Sigmoid colon (tissue), 6 donors: ENCODE measurements at regions not wholly inside any gene's neighbourhood (a gene's known extent, or its start where the extent isn't known, plus 50 kb on each side); places are given as distances from the start of the nearest gene placed in this dataset.

ENCODE experiments used
- DNase-seq: peaks from one replicate; pipeline ENCODE4 v3.0.0-alpha.2; 2019
- H3K27ac ChIP-seq, 4 donors: fragments of 200-600 bp; sonication (generic); one replicate each; pipeline ENCODE4 v1.5.1; 2016 to 2019; ENCODE audit warnings: mild to moderate bottlenecking in 1 of 4
- H3K27me3 ChIP-seq, 3 donors: fragments of 200-600 bp; sonication (generic); one replicate each; pipeline ENCODE4 v1.5.1; 2019; ENCODE audit warnings: mild to moderate bottlenecking in 1 of 3
- H3K36me3 ChIP-seq, 4 donors: fragments of 200-600 bp; sonication (generic); one replicate each; pipeline ENCODE4 v1.5.1; 2016 to 2019
- H3K4me1 ChIP-seq, 4 donors: fragments of 200-600 bp; sonication (generic); one replicate each; pipeline ENCODE4 v1.5.1; 2017 to 2019
- H3K4me3 ChIP-seq, 4 donors: fragments of 200-600 bp; sonication (generic); one replicate each; pipeline ENCODE4 v1.5.1; 2017 to 2019; ENCODE audit warnings: mild to moderate bottlenecking in 2 of 4, moderate library complexity in 1 of 4
- H3K9me3 ChIP-seq, 4 donors: fragments of 200-600 bp in 3 of 4; sonication (generic) in 3 of 4; one replicate each; pipeline versions ENCODE4 v1.5.1 to v1.6.1; 2013 to 2019
- EP300 ChIP-seq, 4 donors: sonication (generic); formaldehyde crosslinking; IDR thresholded peaks; one replicate each; pipeline ENCODE4 v1.6.1; 2017; ENCODE audit warnings: antibody characterized with exemption in 4 of 4
- POLR2A ChIP-seq, 2 donors: fragments of 450-650 bp; IDR thresholded peaks; one replicate each; pipeline ENCODE4 v1.6.1; 2016; ENCODE audit warnings: antibody characterized with exemption in 2 of 2, mild to moderate bottlenecking in 2 of 2, moderate library complexity in 2 of 2
- POLR2AphosphoS5 ChIP-seq, 4 donors: sonication (generic); formaldehyde crosslinking; IDR thresholded peaks; one replicate each; pipeline ENCODE4 v1.6.1; 2017; ENCODE audit warnings: antibody characterized with exemption in 4 of 4
- WGBS, 2 donors: extraction: QIAGEN DNeasy Blood & Tissue Kit; methylation state at CpG; one replicate each; pipeline ENCODE4 v1.1.7; 2013; 5-methylcytosine and 5-hydroxymethylcytosine counted together
- intact Hi-C: fragments of 100-400 bp; cut with DNase I; formaldehyde crosslinking; loops from one replicate; pipeline ENCODE4 v1.15.1; 2023
- TF ChIP-seq, protein P1 (sequence below), 4 experiments: fragments of 450-650 bp in 3 of 4; fragments of 200-600 bp in 1 of 4; IDR thresholded peaks; one replicate each; pipeline ENCODE4 v1.5.1; 2016 to 2019; ENCODE audit warnings: antibody characterized with exemption in 4 of 4, mild to moderate bottlenecking in 3 of 4, moderate library complexity in 2 of 4
- donor health status: healthy with polysubstance abuse.
- donor health status: healthy.

DNA sequence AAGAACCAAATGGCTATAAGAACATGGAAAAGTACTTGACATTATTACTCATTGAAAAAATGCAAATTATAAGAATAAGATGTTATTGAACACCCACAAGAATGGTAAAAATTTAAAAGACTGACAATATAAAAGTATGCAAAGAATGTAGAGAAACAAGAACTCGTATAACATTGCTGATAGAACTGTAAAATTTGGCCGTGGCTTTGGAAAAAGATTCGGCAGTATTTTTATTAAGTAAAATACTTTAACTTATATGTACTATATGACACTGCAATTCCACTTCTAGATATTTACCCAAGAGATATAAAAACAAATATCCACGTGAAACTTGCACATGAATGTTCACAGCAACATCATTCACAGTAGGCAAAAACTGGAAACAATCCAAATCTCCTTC lies 239.2 kb downstream of the TPBG start:
- Histone ChIP-seq H3K36me3 (no peaks in the 10 kb centered on the region), H3K4me3 (no peak overlapping the region), H3K27me3 (no peaks in the 10 kb centered on the region), H3K27ac (no peak overlapping the region), H3K4me1 (no peaks in the 10 kb centered on the region), H3K9me3 (no peaks in the 10 kb centered on the region)
- WGBS, 2 donors = 55 to 71% methylated on average over 4 of the region's 4 CpGs
- TF ChIP-seq, protein P1, sequence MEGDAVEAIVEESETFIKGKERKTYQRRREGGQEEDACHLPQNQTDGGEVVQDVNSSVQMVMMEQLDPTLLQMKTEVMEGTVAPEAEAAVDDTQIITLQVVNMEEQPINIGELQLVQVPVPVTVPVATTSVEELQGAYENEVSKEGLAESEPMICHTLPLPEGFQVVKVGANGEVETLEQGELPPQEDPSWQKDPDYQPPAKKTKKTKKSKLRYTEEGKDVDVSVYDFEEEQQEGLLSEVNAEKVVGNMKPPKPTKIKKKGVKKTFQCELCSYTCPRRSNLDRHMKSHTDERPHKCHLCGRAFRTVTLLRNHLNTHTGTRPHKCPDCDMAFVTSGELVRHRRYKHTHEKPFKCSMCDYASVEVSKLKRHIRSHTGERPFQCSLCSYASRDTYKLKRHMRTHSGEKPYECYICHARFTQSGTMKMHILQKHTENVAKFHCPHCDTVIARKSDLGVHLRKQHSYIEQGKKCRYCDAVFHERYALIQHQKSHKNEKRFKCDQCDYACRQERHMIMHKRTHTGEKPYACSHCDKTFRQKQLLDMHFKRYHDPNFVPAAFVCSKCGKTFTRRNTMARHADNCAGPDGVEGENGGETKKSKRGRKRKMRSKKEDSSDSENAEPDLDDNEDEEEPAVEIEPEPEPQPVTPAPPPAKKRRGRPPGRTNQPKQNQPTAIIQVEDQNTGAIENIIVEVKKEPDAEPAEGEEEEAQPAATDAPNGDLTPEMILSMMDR (IDR thresholded peaks at IDR 0.05) = no peak
- no peak for TF ChIP-seq POLR2A (IDR thresholded peaks at IDR 0.05)
- no peak for TF ChIP-seq POLR2AphosphoS5 (IDR thresholded peaks at IDR 0.05)
- intact Hi-C loops = no loop called here
- no peak for DNase-seq

DNA sequence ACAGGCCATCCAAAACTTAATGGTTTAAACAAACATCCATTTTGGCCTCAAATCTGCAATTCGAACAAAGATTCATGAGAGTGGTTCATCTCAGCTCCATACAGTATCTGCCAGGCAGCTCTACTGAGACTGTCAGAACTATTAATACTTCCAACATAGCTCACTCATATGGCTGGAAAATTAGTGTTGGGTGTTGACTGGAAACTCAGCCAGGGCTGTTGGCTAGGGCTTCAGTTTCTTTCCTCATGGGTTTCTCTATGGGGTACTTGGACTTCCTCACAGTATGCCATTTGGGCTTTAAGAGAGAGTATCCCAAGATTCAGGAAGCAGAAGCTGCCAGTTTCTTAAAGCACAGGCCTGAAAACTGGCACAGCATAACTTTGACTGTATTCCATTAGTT lies 240.3 kb downstream of the TPBG start:
- H3K27ac ChIP-seq = no peak overlapping the region
- intact Hi-C loops = no loop called here
- DNase-seq = no peak
- no peaks in the 10 kb centered on the region for H3K36me3 ChIP-seq
- H3K4me1 ChIP-seq = no peaks in the 10 kb centered on the region
- no peak overlapping the region for H3K4me3 ChIP-seq
- H3K9me3 ChIP-seq = no peaks in the 10 kb centered on the region
- no peaks in the 10 kb centered on the region for H3K27me3 ChIP-seq
- WGBS, 2 donors = 92% methylated on average over 1 of the region's 1 CpG
- no peak for TF ChIP-seq POLR2AphosphoS5 (IDR thresholded peaks at IDR 0.05)
- TF ChIP-seq POLR2A (IDR thresholded peaks at IDR 0.05) = no peak
- TF ChIP-seq EP300 (IDR thresholded peaks at IDR 0.05) = no peak
- TF ChIP-seq, protein P1 (IDR thresholded peaks at IDR 0.05) = no peak

DNA sequence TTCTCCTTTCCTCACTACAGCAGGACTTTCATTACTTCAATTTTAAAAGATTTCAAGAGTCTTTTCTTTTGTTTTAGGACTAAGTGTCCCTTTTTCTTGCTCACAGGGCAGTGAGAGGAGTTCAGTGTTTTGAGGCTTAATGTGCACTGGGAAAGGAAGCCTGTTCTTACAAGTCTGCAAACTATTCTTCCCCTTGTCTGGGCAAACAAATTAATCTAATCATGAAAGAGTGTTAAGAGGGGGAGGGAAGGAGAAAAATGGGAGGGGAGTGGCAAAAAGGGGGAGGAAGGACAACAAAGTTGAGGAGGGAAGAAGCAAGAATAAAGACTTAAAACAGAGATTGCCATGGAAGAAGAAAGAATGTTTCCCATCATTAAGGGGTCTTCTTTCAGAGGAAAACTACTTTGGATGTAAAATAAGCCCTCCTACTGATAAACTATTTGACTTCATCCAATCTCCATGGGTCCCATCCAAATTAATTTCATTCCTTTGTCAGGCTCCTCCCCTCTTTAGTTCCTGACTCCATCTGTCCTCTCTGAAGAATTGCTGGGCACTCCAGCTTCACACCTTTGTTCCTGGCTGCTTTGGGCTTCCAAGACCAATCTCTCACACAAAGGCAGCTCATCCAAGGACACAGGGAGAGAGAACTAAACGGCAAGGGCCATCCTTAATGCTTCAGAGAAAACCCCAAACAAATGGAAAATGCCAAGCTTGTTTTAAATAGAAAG lies 244.5 kb downstream of the TPBG start:
- no peak for TF ChIP-seq POLR2A (IDR thresholded peaks at IDR 0.05)
- TF ChIP-seq POLR2AphosphoS5 (IDR thresholded peaks at IDR 0.05) = no peak
- TF ChIP-seq, protein P1 (IDR thresholded peaks at IDR 0.05) = no peak
- no peak for TF ChIP-seq EP300 (IDR thresholded peaks at IDR 0.05)
- H3K27me3 ChIP-seq = no peaks in the 10 kb centered on the region
- WGBS, 2 donors = 6 to 27% methylated on average over 1 of the region's 1 CpG
- no peaks in the 10 kb centered on the region for H3K4me1 ChIP-seq
- no peak for DNase-seq
- no peaks in the 10 kb centered on the region for H3K9me3 ChIP-seq
- H3K27ac ChIP-seq = peak overlapping the region in 1 of 4 donors; percentile 67
- intact Hi-C loops = no loop called here
- H3K4me3 ChIP-seq = no peak overlapping the region
- no peaks in the 10 kb centered on the region for H3K36me3 ChIP-seq

- intact Hi-C loops = no loop called here
- TF ChIP-seq POLR2A (IDR thresholded peaks at IDR 0.05) (no peak), EP300 (IDR thresholded peaks at IDR 0.05) (no peak), POLR2AphosphoS5 (IDR thresholded peaks at IDR 0.05) (no peak)
- TF ChIP-seq, protein P1 (IDR thresholded peaks at IDR 0.05) = no peak
- Histone ChIP-seq H3K27me3 (no peaks in the 10 kb centered on the region), H3K36me3 (no peaks in the 10 kb centered on the region), H3K9me3 (no peaks in the 10 kb centered on the region), H3K4me1 (no peaks in the 10 kb centered on the region), H3K4me3 (no peak overlapping the region), H3K27ac (peak overlapping the region in 1 of 4 donors; percentile 67)
- 75 to 79% methylated on average over 4 of the region's 4 CpGs for WGBS, 2 donors
- no peak for DNase-seq
Measured at GRCh38 chr6:82608781-82609180, 245.2 kb downstream of the TPBG start.

DNA sequence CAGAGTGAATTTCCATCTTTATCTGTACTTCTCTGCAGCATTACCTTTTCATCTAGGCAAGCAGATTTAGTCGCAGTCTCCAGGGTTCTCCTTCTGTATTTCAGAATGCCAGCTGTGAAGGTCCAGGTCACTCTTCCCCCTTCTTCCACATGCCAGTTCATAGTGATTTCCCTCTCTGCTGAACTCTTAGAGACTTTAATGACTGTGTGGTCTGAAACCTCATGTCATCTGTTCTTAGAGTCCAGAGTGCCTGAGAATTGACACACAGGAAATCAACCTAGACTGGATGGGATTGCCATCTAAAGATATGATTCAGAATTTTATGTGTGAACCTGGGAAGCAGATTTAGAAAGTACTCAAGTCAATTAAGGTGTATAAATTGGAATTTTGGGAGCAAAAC lies 248.1 kb downstream of the TPBG start:
- DNase-seq = no peak
- Histone ChIP-seq H3K36me3 (no peaks in the 10 kb centered on the region), H3K27me3 (no peaks in the 10 kb centered on the region), H3K4me1 (no peaks in the 10 kb centered on the region), H3K9me3 (no peaks in the 10 kb centered on the region), H3K27ac (no peak overlapping the region), H3K4me3 (no peak overlapping the region)
- TF ChIP-seq, protein P1 (IDR thresholded peaks at IDR 0.05) = no peak
- TF ChIP-seq POLR2A (IDR thresholded peaks at IDR 0.05) (no peak), POLR2AphosphoS5 (IDR thresholded peaks at IDR 0.05) (no peak), EP300 (IDR thresholded peaks at IDR 0.05) (no peak)
- intact Hi-C loops = no loop called here
- WGBS, 2 donors = 85 to 92% methylated on average over 1 of the region's 1 CpG
